ENCODE measurements at regions not wholly inside any gene's neighbourhood (a gene's known extent, or its start where the extent isn't known, plus 50 kb on each side); places are given as distances from the start of the nearest gene placed in this dataset.

DNA sequence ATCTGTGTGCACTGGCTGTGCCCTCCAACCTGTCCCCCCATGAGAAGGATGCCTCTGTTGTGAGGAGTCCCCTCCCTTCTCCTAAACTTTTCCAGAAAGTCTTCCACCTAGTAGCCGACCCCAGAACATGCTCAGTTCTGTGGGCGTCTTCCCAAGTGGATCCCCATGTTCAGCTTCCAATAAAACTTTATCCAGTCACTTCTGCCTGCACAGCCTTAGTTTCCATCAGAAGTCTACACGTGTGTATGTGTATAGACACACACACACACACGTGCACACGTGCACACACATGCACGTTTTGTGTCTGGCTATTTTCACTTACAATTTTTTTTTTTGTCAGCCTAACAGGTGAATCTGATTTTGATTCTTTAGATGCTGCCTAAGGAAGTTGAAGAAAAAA lies 115.1 kb downstream of the RTP5 start:
- TF ChIP-seq POLR2A (IDR thresholded peaks at IDR 0.05) (no peak), CTCF (IDR thresholded peaks at IDR 0.05) (no peak)

All from adrenal gland (tissue), 5 donors.